ENCODE measurements at regions not wholly inside any gene's neighbourhood (a gene's known extent, or its start where the extent isn't known, plus 50 kb on each side); places are given as distances from the start of the nearest gene placed in this dataset.
"Not testable (repeated sequence)": the region's sequence is repeated elsewhere in the genome, so short reads cannot be mapped to it uniquely, and the experiment has no call there.

DNA sequence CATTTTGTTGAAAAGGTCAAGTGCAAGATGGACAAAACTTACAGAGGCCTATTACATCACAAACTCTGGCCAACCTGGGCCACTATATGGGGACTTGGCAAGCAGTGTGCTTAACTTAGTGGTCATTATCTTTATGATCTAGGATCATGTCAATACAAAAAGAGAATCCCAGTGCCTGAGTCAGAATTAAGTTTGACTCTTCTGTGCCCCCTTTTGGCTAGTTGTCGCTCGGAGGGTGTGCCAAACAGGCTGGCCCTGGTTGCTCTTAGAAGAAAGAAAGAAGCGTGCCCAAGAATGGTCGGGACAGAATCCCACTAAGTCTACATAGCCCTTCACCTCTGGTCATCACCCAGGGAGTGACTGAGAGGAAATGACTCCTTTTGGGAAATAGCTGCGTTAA lies 100.1 kb downstream of the EIF4E start:
- no peak for DNase-seq (ENCODE audit: extremely low read depth in 1 of 11, low read depth in 9 of 11, low spot score in 4 of 11)

GRCh38 chr4:98827661-98828060 lies 101.3 kb downstream of the EIF4E start:
- DNase-seq (ENCODE audit: extremely low read depth in 1 of 11, low read depth in 9 of 11, low spot score in 4 of 11), result no peak

DNA sequence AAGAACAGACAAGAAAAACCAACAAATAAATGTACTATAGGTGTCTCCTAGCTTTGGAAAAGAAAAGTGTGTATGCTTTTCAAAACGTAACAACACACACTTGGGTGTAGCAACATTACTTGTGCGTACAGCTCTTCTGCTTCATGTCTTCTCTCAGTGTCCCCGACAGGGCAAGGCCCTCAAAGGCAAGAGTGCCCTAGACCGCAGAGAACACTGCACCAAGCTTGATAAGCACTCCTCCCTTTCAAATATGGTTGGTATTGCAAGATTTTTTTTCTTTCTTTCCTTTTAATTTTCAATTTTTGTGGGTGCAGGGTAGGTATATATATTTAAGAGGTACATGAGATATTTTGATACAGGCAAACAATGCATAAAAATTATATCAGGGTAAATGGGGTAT lies 106.8 kb downstream of the EIF4E start:
- no peak for DNase-seq (ENCODE audit: extremely low read depth in 1 of 11, low read depth in 9 of 11, low spot score in 4 of 11)

DNA sequence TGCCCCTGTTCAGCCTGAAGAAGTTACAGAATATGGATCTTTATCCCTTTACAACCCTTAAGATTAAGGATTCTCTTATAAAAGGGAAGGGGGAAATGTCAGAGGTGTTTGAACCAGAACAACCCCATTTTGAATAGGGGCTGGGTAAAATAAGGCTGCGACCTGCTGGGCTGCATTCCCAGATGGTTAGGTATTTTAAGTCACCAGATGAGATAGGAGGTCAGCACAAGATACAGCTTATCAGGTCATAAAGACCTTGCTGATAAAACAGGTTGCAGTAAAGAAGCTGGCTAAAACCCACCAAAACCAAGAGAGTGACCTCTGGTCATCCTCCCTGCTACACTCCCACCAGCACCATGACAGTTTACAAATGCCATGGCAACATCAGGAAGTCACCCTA lies 110.8 kb downstream of the EIF4E start:
- not testable (repeated sequence) for DNase-seq (ENCODE audit: extremely low read depth in 1 of 11, low read depth in 9 of 11, low spot score in 4 of 11)

DNA sequence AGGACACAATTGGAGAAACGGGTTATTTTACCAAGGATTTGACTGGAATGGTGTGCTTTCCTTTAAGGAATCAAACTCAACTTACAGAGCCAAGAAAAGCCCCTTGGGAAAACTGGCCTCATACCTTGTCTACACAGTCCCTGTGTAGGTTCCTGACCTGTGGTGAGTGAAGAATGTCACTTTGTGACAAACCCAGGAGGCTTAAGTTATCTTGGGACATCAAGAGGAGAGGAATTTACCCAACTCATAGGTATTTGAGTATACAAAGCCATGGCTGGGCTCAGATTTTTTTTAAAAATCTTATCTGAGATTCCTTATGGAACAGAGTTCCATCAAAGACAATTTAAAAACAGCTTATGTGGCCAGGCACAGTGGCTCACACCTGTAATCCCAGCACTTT lies 112.1 kb downstream of the EIF4E start:
- no peak for DNase-seq (ENCODE audit: extremely low read depth in 1 of 11, low read depth in 9 of 11, low spot score in 4 of 11)

DNA sequence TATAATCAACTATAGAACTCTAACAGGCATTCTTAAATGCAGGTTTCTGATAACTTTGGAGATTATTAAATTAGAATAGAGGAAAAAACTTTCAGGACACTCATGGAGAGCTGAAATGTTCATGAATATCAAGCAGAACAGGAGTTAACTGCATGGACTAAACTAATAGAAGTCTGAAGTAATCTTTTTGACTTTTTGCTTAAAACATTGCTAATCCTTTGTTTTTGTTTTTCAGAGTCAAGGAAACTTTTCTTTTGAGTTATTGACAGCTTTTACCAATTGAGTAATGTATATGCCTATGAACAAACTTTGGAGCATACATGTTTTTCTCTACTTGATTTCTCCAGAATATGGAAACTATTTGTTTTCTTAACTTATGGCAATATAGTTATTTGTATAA lies 112.5 kb downstream of the EIF4E start:
- DNase-seq (ENCODE audit: extremely low read depth in 1 of 11, low read depth in 9 of 11, low spot score in 4 of 11), result no peak

DNA sequence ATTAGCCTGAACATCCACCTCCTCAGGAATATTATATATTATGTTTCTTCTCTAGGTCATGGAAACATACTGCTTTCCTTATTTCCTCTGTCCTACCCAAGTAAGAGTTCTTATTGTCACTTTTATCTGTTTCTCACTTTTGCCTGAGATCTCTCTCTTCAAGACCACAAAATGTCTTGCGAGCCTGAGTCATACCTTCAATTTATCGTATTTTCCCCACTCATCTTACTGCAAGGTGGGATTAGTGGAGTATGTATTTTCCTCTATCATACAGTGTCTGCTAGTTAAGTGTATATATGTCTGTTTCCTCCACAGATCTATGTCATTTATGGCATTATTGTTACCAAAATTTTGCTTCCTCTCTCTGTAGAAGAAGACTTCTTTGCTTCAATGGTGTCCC lies 124.5 kb downstream of the EIF4E start:
- DNase-seq (ENCODE audit: extremely low read depth in 1 of 11, low read depth in 9 of 11, low spot score in 4 of 11), result no peak

DNA sequence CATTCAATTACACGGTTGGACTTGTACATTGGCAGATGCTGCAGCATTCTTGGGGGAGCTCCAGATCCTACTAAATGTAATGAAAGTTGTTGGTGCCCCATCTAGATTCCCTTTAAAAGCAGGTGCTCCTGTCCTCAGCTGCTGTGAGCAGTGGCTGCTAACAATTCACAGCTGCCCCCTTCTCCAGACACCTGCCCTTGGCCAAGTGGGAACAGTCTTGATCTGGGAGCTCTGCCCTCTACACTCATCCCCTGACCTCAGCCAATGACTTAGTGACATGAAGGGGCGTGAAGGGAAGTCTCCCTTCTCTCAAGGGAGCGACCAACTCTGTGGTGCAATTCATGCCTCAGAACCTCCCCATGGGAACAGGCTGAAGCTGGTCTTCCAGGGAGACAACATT lies 125.7 kb downstream of the EIF4E start:
- no peak for DNase-seq (ENCODE audit: extremely low read depth in 1 of 11, low read depth in 9 of 11, low spot score in 4 of 11)

DNA sequence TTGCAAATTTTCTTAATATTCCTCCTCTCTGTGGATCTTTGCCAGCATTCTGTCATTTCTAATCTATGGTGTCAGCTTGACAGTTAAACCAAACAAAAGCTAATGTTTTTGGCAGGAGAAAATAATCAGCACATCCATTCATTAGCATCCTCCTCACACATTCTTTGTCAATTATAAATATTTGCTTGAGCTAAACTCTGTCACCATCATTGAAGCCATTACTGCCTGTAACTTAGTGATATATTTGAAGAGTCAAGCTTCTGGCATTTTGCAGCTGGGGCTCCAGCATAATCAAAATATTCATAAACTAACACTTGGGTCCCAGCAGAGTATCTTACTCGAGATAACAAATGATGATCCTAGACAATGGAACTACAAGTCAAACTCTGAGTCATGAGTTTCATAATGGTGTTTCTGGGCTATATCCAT lies 126.1 kb downstream of the EIF4E start:
- DNase-seq (ENCODE audit: extremely low read depth in 1 of 11, low read depth in 9 of 11, low spot score in 4 of 11), result peak in 1 of 11 donors; percentile 33

DNA sequence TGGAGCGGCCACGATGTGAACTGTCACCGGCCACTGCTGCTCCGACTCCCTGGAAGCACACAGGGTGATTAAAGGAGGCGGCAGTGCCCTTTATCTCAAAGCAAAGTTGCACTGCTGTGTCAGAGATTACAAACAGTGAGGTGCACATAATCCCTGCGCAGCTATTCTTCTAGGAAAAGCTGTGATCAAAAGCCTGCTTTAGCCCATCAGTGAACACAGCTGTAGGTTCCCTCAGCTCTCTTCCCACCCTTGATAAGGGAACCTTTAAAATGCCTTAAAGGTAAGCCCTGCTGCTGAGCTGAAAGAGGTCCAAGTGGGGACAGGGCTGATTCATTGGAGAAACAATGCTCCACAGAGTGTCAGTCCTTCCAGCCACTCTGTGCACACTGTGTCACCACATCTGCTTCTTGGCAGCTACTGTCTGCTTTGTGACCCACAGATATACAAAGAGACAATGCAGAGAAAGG lies 127.6 kb downstream of the EIF4E start:
- DNase-seq (ENCODE audit: extremely low read depth in 1 of 11, low read depth in 9 of 11, low spot score in 4 of 11), result no peak

DNA sequence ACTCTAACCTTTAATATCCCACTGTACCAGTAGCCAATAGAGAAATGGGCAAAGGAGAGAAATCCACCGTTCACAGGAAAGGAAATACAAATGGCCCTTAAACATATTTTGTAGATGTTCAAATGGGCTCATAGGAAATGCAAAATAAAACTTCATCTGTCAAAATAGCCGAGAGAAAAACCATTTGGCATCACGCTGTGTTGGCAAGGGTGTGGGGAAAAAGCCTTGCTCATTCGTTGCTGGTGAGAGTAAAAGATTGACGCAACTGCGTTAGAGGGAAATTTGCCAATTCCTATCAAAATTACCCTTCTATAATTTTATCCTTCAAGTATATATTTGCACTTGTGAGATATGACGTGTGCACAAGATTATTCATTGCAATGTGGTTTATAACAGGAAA lies 131.9 kb downstream of the EIF4E start:
- no peak for DNase-seq (ENCODE audit: extremely low read depth in 1 of 11, low read depth in 9 of 11, low spot score in 4 of 11)

DNA sequence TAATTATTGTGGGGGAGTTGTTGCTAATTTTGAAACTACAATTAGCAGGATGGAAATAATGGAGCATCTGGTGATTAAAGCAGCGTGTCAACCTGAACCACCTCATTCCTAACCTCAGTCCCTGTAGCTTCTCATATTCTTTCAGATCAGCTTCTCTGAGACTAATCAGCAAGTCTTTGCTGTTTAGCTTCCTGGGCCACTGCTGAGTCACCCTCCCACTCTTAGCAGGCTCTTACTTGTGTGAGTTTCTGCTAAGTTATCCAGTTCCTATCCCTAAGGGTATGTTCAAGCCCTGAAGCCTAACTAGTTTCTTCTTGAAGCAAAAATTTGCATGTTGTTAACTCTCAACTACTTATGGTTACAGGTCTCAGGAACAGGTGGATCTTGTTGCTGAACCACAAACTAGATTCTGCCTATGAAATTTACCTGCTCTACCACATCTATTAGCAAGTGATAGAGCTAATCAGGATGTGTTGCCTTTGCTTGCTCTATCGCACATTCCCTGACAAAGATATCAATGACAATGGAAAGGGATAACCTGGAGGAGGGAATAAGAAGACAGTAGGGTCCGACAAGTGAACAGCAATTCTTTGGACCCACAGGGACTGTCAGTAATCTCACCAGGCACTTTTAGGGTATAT lies 134.2 kb downstream of the EIF4E start:
- no peak for DNase-seq (ENCODE audit: extremely low read depth in 1 of 11, low read depth in 9 of 11, low spot score in 4 of 11)

- no peak for DNase-seq (ENCODE audit: extremely low read depth in 1 of 11, low read depth in 9 of 11, low spot score in 4 of 11)
These were observed 135.2 kb upstream of the TSPAN5 start for GRCh38 chr4:98793658-98794057.

- no peak for DNase-seq (ENCODE audit: extremely low read depth in 1 of 11, low read depth in 9 of 11, low spot score in 4 of 11)
These were observed 128.5 kb upstream of the TSPAN5 start for GRCh38 chr4:98786866-98787265.

DNA sequence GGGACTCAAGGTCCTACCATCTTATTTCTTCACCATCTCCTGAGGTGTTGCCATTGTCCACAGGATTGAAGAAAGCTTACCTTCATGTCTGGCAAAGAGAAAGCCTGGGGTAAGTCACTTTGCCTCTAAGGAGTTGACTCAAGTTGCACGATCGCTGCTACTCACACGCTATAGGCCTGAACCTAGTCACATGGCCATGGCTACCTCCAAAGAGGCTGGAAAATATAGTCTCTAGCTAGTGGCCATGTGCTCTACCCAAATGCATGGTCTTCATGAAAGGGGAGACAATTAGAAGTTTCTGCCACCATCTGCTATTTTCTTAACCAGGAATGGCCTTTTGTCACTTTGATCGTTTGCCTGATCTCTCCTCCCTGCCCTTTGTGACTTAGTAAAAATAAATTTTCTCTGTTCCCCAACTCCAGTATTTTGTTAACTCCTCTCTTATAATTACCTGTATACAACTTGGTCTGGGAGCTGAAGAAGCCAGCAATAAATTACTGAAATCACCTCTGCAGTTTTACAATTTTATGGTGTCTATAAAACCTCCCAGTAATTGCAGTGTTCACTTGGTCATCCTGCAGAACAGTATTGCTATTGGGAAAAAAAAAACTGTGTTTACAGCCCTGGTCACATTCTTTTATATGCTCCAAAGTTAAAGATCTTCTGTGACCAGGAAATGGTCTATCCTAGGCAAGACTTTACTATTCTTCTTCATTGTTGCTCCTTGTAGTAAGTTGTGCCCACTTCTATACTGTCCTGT lies 126.7 kb upstream of the TSPAN5 start:
- DNase-seq (ENCODE audit: extremely low read depth in 1 of 11, low read depth in 9 of 11, low spot score in 4 of 11), result peak in 1 of 11 donors; percentile 15

- DNase-seq (ENCODE audit: extremely low read depth in 1 of 11, low read depth in 9 of 11, low spot score in 4 of 11), result no peak
These were observed 123.4 kb upstream of the TSPAN5 start for GRCh38 chr4:98781641-98782357.

- no peak for DNase-seq (ENCODE audit: extremely low read depth in 1 of 11, low read depth in 9 of 11, low spot score in 4 of 11)
These were observed 122.5 kb upstream of the TSPAN5 start for GRCh38 chr4:98780926-98781325.

DNA sequence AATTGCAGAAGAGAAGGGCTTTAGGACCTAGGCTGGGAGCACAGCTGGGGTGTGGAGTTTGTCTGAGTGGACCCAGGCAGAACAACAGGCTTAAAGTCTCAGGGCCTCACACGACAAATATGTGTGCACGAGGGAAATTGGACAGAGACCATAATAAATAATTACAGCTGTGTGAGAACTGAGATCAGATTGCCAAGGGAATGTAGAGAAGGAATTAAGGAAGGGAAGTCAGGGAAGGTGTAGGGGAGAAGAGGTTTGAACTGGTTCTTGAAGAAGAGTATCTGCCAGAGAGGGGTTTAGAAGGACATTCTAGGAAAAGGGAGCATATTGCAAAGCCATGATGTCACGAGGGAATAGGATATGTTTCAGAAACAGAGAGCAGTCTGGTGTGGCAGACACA lies 120.7 kb upstream of the TSPAN5 start:
- DNase-seq (ENCODE audit: extremely low read depth in 1 of 11, low read depth in 9 of 11, low spot score in 4 of 11), result no peak

- no peak for DNase-seq (ENCODE audit: extremely low read depth in 1 of 11, low read depth in 9 of 11, low spot score in 4 of 11)
These were observed 119.8 kb upstream of the TSPAN5 start for GRCh38 chr4:98778206-98778605.

DNA sequence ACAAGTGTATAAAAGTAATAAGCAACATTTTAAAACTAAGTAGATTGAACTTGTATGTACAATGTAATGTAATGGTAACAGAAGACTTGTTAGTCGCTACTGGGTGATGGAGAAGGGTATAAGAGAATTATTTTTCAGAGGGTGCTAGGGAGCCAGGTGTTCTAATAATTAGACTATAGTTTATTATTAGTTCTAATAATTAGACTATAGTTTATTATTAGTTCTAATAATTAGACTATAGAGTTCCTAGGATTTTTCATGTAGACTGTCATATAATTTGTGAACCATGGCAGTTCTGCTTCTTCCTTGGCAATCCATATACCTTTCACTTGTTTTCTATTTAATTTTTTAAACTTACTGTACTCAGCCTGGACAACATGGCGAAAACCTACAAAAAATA lies 117.3 kb upstream of the TSPAN5 start:
- DNase-seq (ENCODE audit: extremely low read depth in 1 of 11, low read depth in 9 of 11, low spot score in 4 of 11), result no peak
